PC-3 (cell line): ENCODE measurements at regions not wholly inside any gene's neighbourhood (a gene's known extent, or its start where the extent isn't known, plus 50 kb on each side); places are given as distances from the start of the nearest gene placed in this dataset.
"Not testable (repeated sequence)": the region's sequence is repeated elsewhere in the genome, so short reads cannot be mapped to it uniquely, and the experiment has no call there.

ENCODE experiments used
- ATAC-seq: fragments of 200-7000 bp; cut with Tn5 transposase; 2 replicates; pipeline ENCODE4 v1.9.1; 2020; ENCODE audit warnings: mild to moderate bottlenecking, moderate library complexity
- BruUV-seq: library from RNA; stranded (reverse); fragments of 400-500 nt; replicated peaks from 2 replicates; lab custom pipeline; 2021; lab: Mats Ljungman, UMichigan
- CTCF ChIA-PET: fragments of 300-600 bp; sonication (Branson Sonifier 250); formaldehyde crosslinking; loops from one replicate; lab custom pipeline; 2022; ENCODE audit warnings: antibody characterized with exemption; lab: Charles Lee
- POLR2A ChIA-PET: fragments of 300-600 bp; sonication (Branson Sonifier 250); formaldehyde crosslinking; loops from one replicate; lab custom pipeline; 2022; ENCODE audit warnings: antibody characterized with exemption; ENCODE audit not compliant: unreplicated experiment; lab: Charles Lee
- DNase-seq: peaks from one replicate; pipeline ENCODE4 v3.0.0-alpha.2; 2015
- H2AFZ ChIP-seq: fragments of 300-600 bp; sonication (generic); 2 replicates; pipeline ENCODE4 v1.6.0; 2016; ENCODE audit warnings: antibody characterized with exemption, low read length
- H3F3A ChIP-seq: fragments of 300-600 bp; sonication (generic); one replicate; pipeline ENCODE4 v1.6.0; 2017; ENCODE audit warnings: antibody characterized with exemption, low read length, control low read depth, mild to moderate bottlenecking; ENCODE audit not compliant: unreplicated experiment
- H3K27ac ChIP-seq: fragments of 300-600 bp; sonication (generic); 2 replicates; pipeline ENCODE4 v1.5.1; 2016; ENCODE audit warnings: mild to moderate bottlenecking, low read length
- H3K27me3 ChIP-seq: fragments of 300-600 bp; sonication (generic); 2 replicates; pipeline ENCODE4 v1.6.1; 2016; ENCODE audit warnings: low read length, mixed read lengths
- H3K36me3 ChIP-seq: fragments of 300-600 bp; sonication (generic); 2 replicates; pipeline ENCODE4 v1.6.1; 2016; ENCODE audit warnings: low read depth, mixed run types, low read length, mixed read lengths
- H3K4me1 ChIP-seq: fragments of 300-600 bp; sonication (generic); 2 replicates; pipeline ENCODE4 v1.5.1; 2016; ENCODE audit warnings: low read length; ENCODE audit not compliant: insufficient read depth
- H3K4me2 ChIP-seq: fragments of 300-600 bp; sonication (generic); 2 replicates; pipeline ENCODE4 v1.6.0; 2016; ENCODE audit warnings: low read length
- H3K4me3 ChIP-seq: fragments of 300-600 bp; sonication (generic); 2 replicates; pipeline ENCODE4 v1.5.1; 2016; ENCODE audit warnings: mild to moderate bottlenecking, low read length, mixed read lengths
- H3K79me2 ChIP-seq: fragments of 300-600 bp; sonication (generic); 2 replicates; pipeline ENCODE4 v1.6.1; 2017; ENCODE audit warnings: low read length, mixed read lengths
- H3K9ac ChIP-seq: fragments of 300-600 bp; sonication (generic); 2 replicates; pipeline ENCODE4 v1.6.0; 2016; ENCODE audit warnings: mild to moderate bottlenecking, low read length
- H3K9me2 ChIP-seq: fragments of 300-600 bp; sonication (generic); replicated peaks from 2 replicates; pipeline ENCODE4 v1.6.1; 2016; ENCODE audit warnings: mixed run types, low read length, mixed read lengths
- H3K9me3 ChIP-seq: fragments of 300-600 bp; sonication (generic); 2 replicates; pipeline ENCODE4 v1.6.1; 2016; ENCODE audit warnings: low read length, mixed read lengths
- H4K20me1 ChIP-seq: fragments of 300-600 bp; sonication (generic); 2 replicates; pipeline ENCODE4 v1.6.1; 2016; ENCODE audit warnings: low read length, mixed read lengths
- EZH2 ChIP-seq: fragments of 300-600 bp; sonication (generic); IDR thresholded peaks from one replicate; pipeline ENCODE4 v1.6.1; 2017; ENCODE audit warnings: antibody characterized with exemption, mild to moderate bottlenecking, low read length; ENCODE audit not compliant: unreplicated experiment
- EZH2phosphoT487 ChIP-seq: fragments of 300-600 bp; sonication (generic); IDR thresholded peaks from 2 replicates; pipeline ENCODE4 v1.6.1; 2018; ENCODE audit warnings: mild to moderate bottlenecking, antibody characterized with exemption, low read length, borderline replicate concordance
- intact Hi-C: fragments of 100-400 bp; cut with micrococcal nuclease; formaldehyde crosslinking; loops from 2 replicates; pipeline ENCODE4 v1.9.0; 2023
- TF ChIP-seq, protein P1 (sequence below): fragments of 300-600 bp; sonication (generic); conservative IDR thresholded peaks from 2 replicates; pipeline ENCODE4 v1.5.1; 2017; ENCODE audit warnings: antibody characterized with exemption, low read depth, mild to moderate bottlenecking, low read length

DNA sequence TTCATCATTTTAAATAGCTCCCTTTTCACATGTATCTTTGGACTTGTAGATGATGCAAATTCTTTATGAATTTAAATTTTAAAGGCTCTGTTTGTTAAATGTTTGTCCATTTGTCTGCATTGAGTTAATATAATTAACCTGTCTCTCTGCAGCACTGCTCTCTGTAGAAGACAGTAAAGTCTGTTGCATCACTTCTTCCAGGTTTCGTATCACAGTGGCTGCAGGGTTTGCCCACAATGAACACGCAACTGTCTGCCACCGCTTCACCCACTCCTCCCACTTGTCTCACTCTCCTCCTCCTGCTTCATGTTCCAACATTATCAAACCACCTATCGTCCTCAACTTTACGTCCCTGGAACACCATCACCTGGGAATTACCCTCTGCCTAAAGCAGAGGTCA, 231.3 kb upstream of the SLC30A5 start:
- Histone ChIP-seq H3K9me2 (no peaks in the 10 kb centered on the region), H4K20me1 (no peaks in the 10 kb centered on the region), H3K4me2 (no peak overlapping the region), H3K4me3 (no peak overlapping the region), H3K9me3 (no peaks in the 10 kb centered on the region), H3K4me1 (no peaks in the 10 kb centered on the region), H3K27me3 (no peaks in the 10 kb centered on the region), H2AFZ (no peak overlapping the region), H3K9ac (no peak overlapping the region), H3K79me2 (no peaks in the 10 kb centered on the region), H3F3A (no peaks in the 10 kb centered on the region), H3K36me3 (no peaks in the 10 kb centered on the region), H3K27ac (no peak overlapping the region)
- intact Hi-C loops, result no loop called here
- DNase-seq, result no peak
- no TSS peak for BruUV-seq
- no peak for ATAC-seq
- POLR2A ChIA-PET, result no interaction called here
- TF ChIP-seq EZH2phosphoT487 (no peak), EZH2 (no peak)
- TF ChIP-seq, protein P1, sequence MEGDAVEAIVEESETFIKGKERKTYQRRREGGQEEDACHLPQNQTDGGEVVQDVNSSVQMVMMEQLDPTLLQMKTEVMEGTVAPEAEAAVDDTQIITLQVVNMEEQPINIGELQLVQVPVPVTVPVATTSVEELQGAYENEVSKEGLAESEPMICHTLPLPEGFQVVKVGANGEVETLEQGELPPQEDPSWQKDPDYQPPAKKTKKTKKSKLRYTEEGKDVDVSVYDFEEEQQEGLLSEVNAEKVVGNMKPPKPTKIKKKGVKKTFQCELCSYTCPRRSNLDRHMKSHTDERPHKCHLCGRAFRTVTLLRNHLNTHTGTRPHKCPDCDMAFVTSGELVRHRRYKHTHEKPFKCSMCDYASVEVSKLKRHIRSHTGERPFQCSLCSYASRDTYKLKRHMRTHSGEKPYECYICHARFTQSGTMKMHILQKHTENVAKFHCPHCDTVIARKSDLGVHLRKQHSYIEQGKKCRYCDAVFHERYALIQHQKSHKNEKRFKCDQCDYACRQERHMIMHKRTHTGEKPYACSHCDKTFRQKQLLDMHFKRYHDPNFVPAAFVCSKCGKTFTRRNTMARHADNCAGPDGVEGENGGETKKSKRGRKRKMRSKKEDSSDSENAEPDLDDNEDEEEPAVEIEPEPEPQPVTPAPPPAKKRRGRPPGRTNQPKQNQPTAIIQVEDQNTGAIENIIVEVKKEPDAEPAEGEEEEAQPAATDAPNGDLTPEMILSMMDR, result no peak
- CTCF ChIA-PET, result no interaction called here

DNA sequence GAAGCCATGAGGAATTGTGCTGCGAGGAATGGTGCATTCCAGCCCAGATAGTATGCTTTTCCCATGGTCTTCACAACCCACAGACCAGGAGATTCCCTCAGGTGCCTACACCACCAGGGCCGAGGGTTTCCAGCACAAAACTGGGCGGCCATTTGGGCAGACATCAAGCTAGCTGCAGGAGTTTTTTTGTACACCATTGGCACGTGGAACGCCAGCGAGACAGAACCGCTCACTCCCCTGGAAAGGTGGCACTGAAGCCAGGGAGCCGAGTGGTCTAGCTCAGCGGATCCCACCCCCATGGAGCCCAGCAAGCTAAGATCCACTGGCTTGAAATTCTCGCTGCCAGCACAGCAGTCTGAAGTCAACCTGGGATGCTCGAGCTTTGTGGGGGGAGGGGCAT, 228.6 kb upstream of the SLC30A5 start:
- H3K4me1 ChIP-seq, POLR2A ChIA-PET, H3K9me3 ChIP-seq, ATAC-seq, H3K79me2 ChIP-seq, CTCF ChIA-PET, H3K4me3 ChIP-seq, H3F3A ChIP-seq, H3K4me2 ChIP-seq, BruUV-seq, H3K36me3 ChIP-seq, H3K27me3 ChIP-seq, intact Hi-C loops, H3K27ac ChIP-seq, DNase-seq, H3K9ac ChIP-seq, H3K9me2 ChIP-seq, H4K20me1 ChIP-seq, H2AFZ ChIP-seq: not testable (repeated sequence)

DNA sequence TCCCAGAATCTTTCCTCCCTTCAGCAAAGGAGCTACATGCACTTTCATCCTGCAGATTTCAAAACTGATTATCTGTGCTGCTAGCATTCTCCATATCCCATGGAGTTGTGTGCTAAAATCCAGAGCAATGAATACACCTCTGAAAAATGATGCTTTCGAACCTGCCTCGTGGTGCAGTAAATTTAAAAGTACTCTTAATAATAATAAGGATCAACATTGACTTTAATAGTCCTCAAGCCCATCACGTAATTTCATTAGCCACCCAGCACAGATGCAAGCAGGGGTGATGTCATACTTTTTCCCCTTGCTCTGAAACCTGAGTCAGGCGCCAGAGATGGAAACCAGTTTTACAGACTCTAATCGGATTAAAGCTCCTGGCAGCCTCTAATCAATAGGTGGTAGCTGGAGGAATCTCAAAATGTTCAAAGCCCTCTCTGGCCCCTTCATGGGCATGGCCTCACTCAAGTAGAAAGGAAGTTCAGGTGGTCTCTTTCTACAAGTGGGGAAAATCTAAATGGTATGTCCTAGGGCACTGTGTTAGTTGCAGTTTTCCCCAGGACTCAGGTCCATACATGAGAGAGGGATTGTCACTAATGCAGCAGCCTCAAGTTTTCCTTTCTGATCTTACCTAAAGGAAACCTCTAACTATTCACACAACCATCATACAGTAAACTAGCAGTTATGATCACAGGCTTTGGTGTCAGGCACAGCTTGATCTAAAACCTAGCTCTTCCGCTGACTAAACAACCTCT, 221.6 kb upstream of the SLC30A5 start:
- no TSS peak for BruUV-seq
- Histone ChIP-seq H3K27ac (no peak overlapping the region), H3K9ac (no peak overlapping the region), H3K4me1 (no peaks in the 10 kb centered on the region), H3K27me3 (no peaks in the 10 kb centered on the region), H3K79me2 (no peaks in the 10 kb centered on the region), H4K20me1 (no peaks in the 10 kb centered on the region), H3K9me2 (no peaks in the 10 kb centered on the region), H3K9me3 (no peaks in the 10 kb centered on the region), H2AFZ (no peak overlapping the region), H3K4me2 (no peak overlapping the region), H3F3A (no peaks in the 10 kb centered on the region), H3K4me3 (no peak overlapping the region), H3K36me3 (no peaks in the 10 kb centered on the region)
- ChIA-PET CTCF (no interaction called here), POLR2A (no interaction called here)
- ATAC-seq (no peak), DNase-seq (no peak)
- intact Hi-C loops, result no loop called here
- TF ChIP-seq EZH2phosphoT487 (no peak), EZH2 (no peak)
- TF ChIP-seq, protein P1, result no peak
